Astrocyte (in vitro differentiated cells and primary cell): ENCODE measurements at regions not wholly inside any gene's neighbourhood (a gene's known extent, or its start where the extent isn't known, plus 50 kb on each side); places are given as distances from the start of the nearest gene placed in this dataset.

Source experiments
- DNase-seq: peaks from one replicate; pipeline ENCODE4 v3.0.0-alpha.2; 2010; ENCODE audit warnings: low read depth
- FAIRE-seq: peaks from 2 replicates; lab custom pipeline; 2011; peaks lifted over from hg19 to GRCh38; lab: Jason Lieb, UNC
- H2AFZ ChIP-seq: 2 replicates; pipeline ENCODE4 v1.6.0; 2012; ENCODE audit warnings: low read depth, low read length, inconsistent platforms
- H3K27ac ChIP-seq: 2 replicates; pipeline ENCODE4 v1.5.1; 2011; ENCODE audit warnings: low read depth, low read length, inconsistent platforms
- H3K27me3 ChIP-seq: 2 replicates; pipeline ENCODE4 v1.6.0; 2011; ENCODE audit warnings: low read length, inconsistent platforms; ENCODE audit not compliant: insufficient read depth
- H3K36me3 ChIP-seq: 2 replicates; pipeline ENCODE4 v1.5.1; 2011; ENCODE audit warnings: low read length, inconsistent platforms; ENCODE audit not compliant: insufficient read depth
- H3K4me1 ChIP-seq: 2 replicates; pipeline ENCODE4 v1.5.1; 2011; ENCODE audit warnings: low read length, inconsistent platforms; ENCODE audit not compliant: insufficient read depth
- H3K4me2 ChIP-seq: 2 replicates; pipeline ENCODE4 v1.6.0; 2012; ENCODE audit warnings: low read length, inconsistent platforms
- H3K4me3 ChIP-seq: 2 replicates; pipeline ENCODE4 v1.5.1; 2011; ENCODE audit warnings: low read depth, mild to moderate bottlenecking, low read length, inconsistent platforms; ENCODE audit not compliant: insufficient read depth
- H3K79me2 ChIP-seq: 2 replicates; pipeline ENCODE4 v1.6.0; 2012; ENCODE audit warnings: mild to moderate bottlenecking, low read length, inconsistent platforms; ENCODE audit not compliant: insufficient read depth
- H3K9ac ChIP-seq: 2 replicates; pipeline ENCODE4 v1.6.0; 2012; ENCODE audit warnings: mild to moderate bottlenecking, low read length, inconsistent platforms
- H3K9me3 ChIP-seq: 2 replicates; pipeline ENCODE4 v1.5.1; 2012; ENCODE audit warnings: low read depth, mild to moderate bottlenecking, low read length, inconsistent platforms; ENCODE audit not compliant: insufficient read depth
- H4K20me1 ChIP-seq: 2 replicates; pipeline ENCODE4 v1.6.0; 2012; ENCODE audit warnings: low read length, inconsistent platforms; ENCODE audit not compliant: insufficient read depth
- H3K27ac Mint-ChIP-seq: one replicate; pipeline ENCODE4 v1.8.0; 2021; ENCODE audit warnings: mild to moderate bottlenecking, mixed read lengths; ENCODE audit not compliant: unreplicated experiment
- H3K27me3 Mint-ChIP-seq: one replicate; pipeline ENCODE4 v1.8.0; 2021; ENCODE audit warnings: low read depth, mixed read lengths; ENCODE audit not compliant: unreplicated experiment
- H3K36me3 Mint-ChIP-seq: one replicate; pipeline ENCODE4 v1.8.0; 2021; ENCODE audit warnings: low read depth, mixed read lengths; ENCODE audit not compliant: unreplicated experiment
- H3K4me1 Mint-ChIP-seq: one replicate; pipeline ENCODE4 v1.8.0; 2021; ENCODE audit warnings: low read depth, mixed read lengths; ENCODE audit not compliant: unreplicated experiment
- H3K4me3 Mint-ChIP-seq: one replicate; pipeline ENCODE4 v1.8.0; 2021; ENCODE audit warnings: mild to moderate bottlenecking, moderate library complexity, mixed read lengths; ENCODE audit not compliant: unreplicated experiment
- H3K9me3 Mint-ChIP-seq: one replicate; pipeline ENCODE4 v1.8.0; 2021; ENCODE audit warnings: mild to moderate bottlenecking, mixed read lengths; ENCODE audit not compliant: unreplicated experiment
- CTCF ChIP-seq: IDR thresholded peaks from 2 replicates; pipeline ENCODE4 v1.5.1; 2011; ENCODE audit warnings: low read depth, mild to moderate bottlenecking, inconsistent platforms, low read length, moderate library complexity; ENCODE audit not compliant: insufficient read depth
- EZH2 ChIP-seq: IDR thresholded peaks from 2 replicates; pipeline ENCODE4 v1.6.1; 2012; ENCODE audit warnings: mild to moderate bottlenecking, low read length, inconsistent platforms; ENCODE audit not compliant: insufficient read depth

DNA sequence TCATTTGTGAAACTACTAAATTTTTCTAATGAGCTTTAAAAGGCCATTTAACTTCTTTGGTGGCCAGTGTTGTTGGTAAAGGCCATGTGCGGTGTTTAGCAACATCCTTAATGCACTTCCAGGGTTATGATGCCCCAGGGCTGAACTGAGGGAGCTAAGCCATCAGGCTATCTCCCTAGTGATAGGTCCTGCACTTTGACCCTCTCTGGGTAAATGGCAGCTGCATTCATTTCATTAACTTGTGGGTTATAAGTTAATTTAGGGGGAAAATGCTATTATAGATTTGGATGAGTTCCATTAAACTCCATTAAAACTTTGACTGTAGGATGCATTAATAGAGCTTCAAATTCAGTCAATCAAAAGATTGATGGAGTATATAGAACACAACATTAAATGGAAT, 366.7 kb upstream of the ZNF717 start:
- H3K9ac ChIP-seq = no peak overlapping the region
- no peaks in the 10 kb centered on the region for H3K27me3 ChIP-seq
- no peak overlapping the region for H3K27ac Mint-ChIP-seq
- H3K4me3 Mint-ChIP-seq = no peak overlapping the region
- no peaks in the 10 kb centered on the region for H3K36me3 ChIP-seq
- H3K4me2 ChIP-seq = no peak overlapping the region
- H3K4me1 Mint-ChIP-seq = peaks cover 1% of the 10 kb centered on the region
- H3K27me3 Mint-ChIP-seq = no peaks in the 10 kb centered on the region
- peaks cover 3% of the 10 kb centered on the region for H3K9me3 Mint-ChIP-seq
- H4K20me1 ChIP-seq = no peaks in the 10 kb centered on the region
- no peaks in the 10 kb centered on the region for H3K36me3 Mint-ChIP-seq
- H3K4me3 ChIP-seq = no peak overlapping the region
- H2AFZ ChIP-seq = no peak overlapping the region
- H3K79me2 ChIP-seq = no peaks in the 10 kb centered on the region
- FAIRE-seq = no peak
- no peak for DNase-seq
- TF ChIP-seq EZH2 (no peak), CTCF (no peak)
- H3K4me1 ChIP-seq = no peaks in the 10 kb centered on the region
- no peaks in the 10 kb centered on the region for H3K9me3 ChIP-seq
- H3K27ac ChIP-seq = no peak overlapping the region

DNA sequence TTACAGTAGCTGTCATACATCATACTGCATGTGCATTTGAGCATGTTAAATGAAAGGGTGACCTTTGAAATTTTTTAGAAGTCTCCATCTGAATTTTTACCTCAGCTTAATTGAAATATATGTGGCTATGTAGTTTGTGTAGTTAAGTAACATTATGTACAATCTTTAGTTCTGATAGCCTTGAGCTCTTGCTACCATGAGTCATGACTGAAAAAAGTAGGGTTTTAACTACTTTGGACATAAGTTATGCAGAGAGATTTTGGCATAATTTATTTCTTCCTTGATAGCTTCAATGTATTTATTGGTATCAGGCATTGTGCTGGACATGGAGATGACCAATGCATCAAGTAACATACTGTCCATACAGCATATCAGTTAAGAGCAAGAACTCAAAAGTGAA, 376.5 kb upstream of the ZNF717 start:
- H3K4me1 Mint-ChIP-seq = no peaks in the 10 kb centered on the region
- no peaks in the 10 kb centered on the region for H3K36me3 ChIP-seq
- no peaks in the 10 kb centered on the region for H4K20me1 ChIP-seq
- no peak for DNase-seq
- no peaks in the 10 kb centered on the region for H3K79me2 ChIP-seq
- H3K9me3 ChIP-seq = no peaks in the 10 kb centered on the region
- H3K4me2 ChIP-seq = no peak overlapping the region
- H2AFZ ChIP-seq = no peak overlapping the region
- H3K36me3 Mint-ChIP-seq = no peaks in the 10 kb centered on the region
- no peaks in the 10 kb centered on the region for H3K9me3 Mint-ChIP-seq
- no peaks in the 10 kb centered on the region for H3K27me3 ChIP-seq
- no peak overlapping the region for H3K4me3 Mint-ChIP-seq
- no peak overlapping the region for H3K4me3 ChIP-seq
- no peak for FAIRE-seq
- no peaks in the 10 kb centered on the region for H3K4me1 ChIP-seq
- H3K27ac Mint-ChIP-seq = no peak overlapping the region
- TF ChIP-seq EZH2 (no peak), CTCF (no peak)
- no peaks in the 10 kb centered on the region for H3K27me3 Mint-ChIP-seq
- no peak overlapping the region for H3K9ac ChIP-seq
- no peak overlapping the region for H3K27ac ChIP-seq

- Histone ChIP-seq H3K27me3 (no peaks in the 10 kb centered on the region), H3K9ac (no peak overlapping the region), H4K20me1 (no peaks in the 10 kb centered on the region), H3K79me2 (no peaks in the 10 kb centered on the region), H3K27ac (no peak overlapping the region), H3K36me3 (no peaks in the 10 kb centered on the region), H3K4me1 (no peaks in the 10 kb centered on the region), H3K9me3 (no peaks in the 10 kb centered on the region), H3K4me3 (no peak overlapping the region), H2AFZ (no peak overlapping the region), H3K4me2 (no peak overlapping the region)
- H3K27me3 Mint-ChIP-seq = no peaks in the 10 kb centered on the region
- DNase-seq (no peak), FAIRE-seq (no peak)
- H3K27ac Mint-ChIP-seq = no peak overlapping the region
- H3K36me3 Mint-ChIP-seq = no peaks in the 10 kb centered on the region
- no peaks in the 10 kb centered on the region for H3K4me1 Mint-ChIP-seq
- no peak for TF ChIP-seq CTCF
- no peak for TF ChIP-seq EZH2
- H3K4me3 Mint-ChIP-seq = no peak overlapping the region
- no peaks in the 10 kb centered on the region for H3K9me3 Mint-ChIP-seq
These were observed 386.3 kb upstream of the ZNF717 start for GRCh38 chr3:76171647-76172046.
